GM21576 (cell line): ENCODE measurements at regions not wholly inside any gene's neighbourhood (a gene's known extent, or its start where the extent isn't known, plus 50 kb on each side); places are given as distances from the start of the nearest gene placed in this dataset.
"Not testable (repeated sequence)": the region's sequence is repeated elsewhere in the genome, so short reads cannot be mapped to it uniquely, and the experiment has no call there.

Experiments
- ATAC-seq: cut with Tn5 transposase; IDR thresholded peaks from one replicate; pipeline ENCODE4 v1.9.1; 2021; ENCODE audit warnings: mild to moderate bottlenecking, moderate library complexity; ENCODE audit not compliant: unreplicated experiment

- no peak for ATAC-seq
Measured at GRCh38 chr4:181051931-181052330, 1191.3 kb upstream of the TENM3 start.

GRCh38 chr4:181061787-181062186, 1181.4 kb upstream of the TENM3 start:
- ATAC-seq: no peak

GRCh38 chr4:181063212-181063611, 1180.0 kb upstream of the TENM3 start:
- ATAC-seq: no peak

GRCh38 chr4:181077341-181077740, 1165.9 kb upstream of the TENM3 start:
- ATAC-seq: no peak

- no peak for ATAC-seq
Measured at GRCh38 chr4:181078196-181078595, 1165.0 kb upstream of the TENM3 start.

- ATAC-seq: no peak
Measured at GRCh38 chr4:181083757-181084361, 1159.3 kb upstream of the TENM3 start.

GRCh38 chr4:181085557-181085956, 1157.6 kb upstream of the TENM3 start:
- ATAC-seq: no peak

GRCh38 chr4:181105487-181105886, 1137.7 kb upstream of the TENM3 start:
- ATAC-seq: no peak

- ATAC-seq: no peak
Measured at GRCh38 chr4:181106398-181106797, 1136.8 kb upstream of the TENM3 start.

GRCh38 chr4:181108237-181108636, 1135.0 kb upstream of the TENM3 start:
- no peak for ATAC-seq

GRCh38 chr4:181119186-181119585, 1124.0 kb upstream of the TENM3 start:
- ATAC-seq: no peak

- ATAC-seq: no peak
Measured at GRCh38 chr4:181121733-181122132, 1121.5 kb upstream of the TENM3 start.

- no peak for ATAC-seq
Measured at GRCh38 chr4:181127171-181127570, 1116.0 kb upstream of the TENM3 start.

GRCh38 chr4:181130317-181130716, 1112.9 kb upstream of the TENM3 start:
- not testable (repeated sequence) for ATAC-seq

- no peak for ATAC-seq
Measured at GRCh38 chr4:181137351-181137750, 1105.9 kb upstream of the TENM3 start.

GRCh38 chr4:181138116-181138515, 1105.1 kb upstream of the TENM3 start:
- ATAC-seq: no peak

GRCh38 chr4:181140037-181140603, 1103.1 kb upstream of the TENM3 start:
- no peak for ATAC-seq

- peak; percentile 90 for ATAC-seq
Measured at GRCh38 chr4:181143250-181143854, 1099.8 kb upstream of the TENM3 start.

GRCh38 chr4:181146051-181146450, 1097.2 kb upstream of the TENM3 start:
- no peak for ATAC-seq

- no peak for ATAC-seq
Measured at GRCh38 chr4:181147416-181147951, 1095.7 kb upstream of the TENM3 start.

- no peak for ATAC-seq
Measured at GRCh38 chr4:181148470-181148869, 1094.7 kb upstream of the TENM3 start.

- ATAC-seq: no peak
Measured at GRCh38 chr4:181150191-181150590, 1093.0 kb upstream of the TENM3 start.
